ENCODE measurements at regions not wholly inside any gene's neighbourhood (a gene's known extent, or its start where the extent isn't known, plus 50 kb on each side); places are given as distances from the start of the nearest gene placed in this dataset.
"Not testable (repeated sequence)": the region's sequence is repeated elsewhere in the genome, so short reads cannot be mapped to it uniquely, and the experiment has no call there.

- H3K27me3 ChIP-seq; H3K36me3 ChIP-seq; in situ Hi-C loops (cut with MboI; ENCODE audit: low pct_ligation_motif_present in 1 of 4, low pct_unique_long_range_greater_than_20kb in 1 of 4, low sequenced_read_pairs in 3 of 4); H3K4me1 ChIP-seq; H3K9me3 ChIP-seq; intact Hi-C loops (cut with DNase I; ENCODE audit: low total_unique reads); H3K4me3 ChIP-seq; DNase-seq; H3K27ac ChIP-seq: not testable (repeated sequence)
- WGBS, 2 donors (ENCODE audit: low coverage in 1 of 2): 93 to 95% methylated on average over 10 to 12 of the region's 12 CpGs
Measured at GRCh38 chr21:25531538-25532250, 75.6 kb downstream of the MRPL39 start.

- Histone ChIP-seq H3K4me1 (no peaks in the 10 kb centered on the region), H3K27me3 (no peaks in the 10 kb centered on the region), H3K9me3 (no peaks in the 10 kb centered on the region), H3K27ac (no peak overlapping the region), H3K4me3 (no peak overlapping the region), H3K36me3 (no peaks in the 10 kb centered on the region)
- in situ Hi-C loops (cut with MboI; ENCODE audit: low pct_ligation_motif_present in 1 of 4, low pct_unique_long_range_greater_than_20kb in 1 of 4, low sequenced_read_pairs in 3 of 4): no loop called here
- DNase-seq: no peak
- 40 to 60% methylated on average over 2 of the region's 2 CpGs for WGBS, 2 donors (ENCODE audit: low coverage in 1 of 2)
- TF ChIP-seq EP300 (IDR thresholded peaks at IDR 0.05; ENCODE audit: low read depth) (no peak), POLR2AphosphoS5 (IDR thresholded peaks at IDR 0.05) (no peak), CTCF (IDR thresholded peaks at IDR 0.05) (no peak), POLR2A (IDR thresholded peaks at IDR 0.05) (no peak)
- intact Hi-C loops (cut with DNase I; ENCODE audit: low total_unique reads): no loop called here
Measured at GRCh38 chr21:25528515-25528914, 78.8 kb downstream of the MRPL39 start.

- no peaks in the 10 kb centered on the region for H3K9me3 ChIP-seq
- in situ Hi-C loops (cut with MboI; ENCODE audit: low pct_ligation_motif_present in 1 of 4, low pct_unique_long_range_greater_than_20kb in 1 of 4, low sequenced_read_pairs in 3 of 4) (no loop called here), intact Hi-C loops (cut with DNase I; ENCODE audit: low total_unique reads) (no loop called here)
- WGBS, 2 donors (ENCODE audit: low coverage in 1 of 2): 100% methylated on average over 3 of the region's 3 CpGs; no CpG with 5 or more reads in 1 of the 2 donors
- no peak for DNase-seq
- no peak overlapping the region for H3K4me3 ChIP-seq
- H3K27ac ChIP-seq: no peak overlapping the region
- no peaks in the 10 kb centered on the region for H3K27me3 ChIP-seq
- H3K36me3 ChIP-seq: no peaks in the 10 kb centered on the region
- TF ChIP-seq POLR2A (IDR thresholded peaks at IDR 0.05): no peak
- no peak for TF ChIP-seq EP300 (IDR thresholded peaks at IDR 0.05; ENCODE audit: low read depth)
- no peak for TF ChIP-seq POLR2AphosphoS5 (IDR thresholded peaks at IDR 0.05)
- TF ChIP-seq CTCF (IDR thresholded peaks at IDR 0.05): no peak
- H3K4me1 ChIP-seq: no peaks in the 10 kb centered on the region
Measured at GRCh38 chr21:25518491-25518911, 88.8 kb downstream of the MRPL39 start.

GRCh38 chr21:25515484-25516405 lies 91.5 kb downstream of the MRPL39 start:
- no peaks in the 10 kb centered on the region for H3K36me3 ChIP-seq
- H3K4me3 ChIP-seq: no peak overlapping the region
- no peak overlapping the region for H3K27ac ChIP-seq
- H3K9me3 ChIP-seq: no peaks in the 10 kb centered on the region
- 91 to 96% methylated on average over 2 to 3 of the region's 3 CpGs for WGBS, 2 donors (ENCODE audit: low coverage in 1 of 2)
- TF ChIP-seq POLR2A (IDR thresholded peaks at IDR 0.05) (no peak), POLR2AphosphoS5 (IDR thresholded peaks at IDR 0.05) (no peak), EP300 (IDR thresholded peaks at IDR 0.05; ENCODE audit: low read depth) (no peak), CTCF (IDR thresholded peaks at IDR 0.05) (no peak)
- no peak for DNase-seq
- H3K4me1 ChIP-seq: no peaks in the 10 kb centered on the region
- intact Hi-C loops (cut with DNase I; ENCODE audit: low total_unique reads) (no loop called here), in situ Hi-C loops (cut with MboI; ENCODE audit: low pct_ligation_motif_present in 1 of 4, low pct_unique_long_range_greater_than_20kb in 1 of 4, low sequenced_read_pairs in 3 of 4) (no loop called here)
- no peaks in the 10 kb centered on the region for H3K27me3 ChIP-seq

All from transverse colon (tissue), 4 donors.